CD8-positive, alpha-beta memory T cell (primary cell): ENCODE measurements at regions not wholly inside any gene's neighbourhood (a gene's known extent, or its start where the extent isn't known, plus 50 kb on each side); places are given as distances from the start of the nearest gene placed in this dataset.

Experiments used
- CTCF ChIA-PET: fragments of 350-600 bp; sonication (Branson Sonifier 250); formaldehyde crosslinking; loops from one replicate; lab custom pipeline; 2021; ENCODE audit warnings: antibody characterized with exemption; lab: Charles Lee
- POLR2A ChIA-PET: fragments of 350-600 bp; sonication (Branson Sonifier 250); formaldehyde crosslinking; loops from one replicate; lab custom pipeline; 2021; ENCODE audit warnings: antibody characterized with exemption; lab: Charles Lee
- DNase-seq, 5 donors: peaks; one replicate each; pipeline versions ENCODE4 v3.0.0 to v3.0.0-alpha.2; 2020 to 2022; ENCODE audit warnings: mixed read lengths in 1 of 5
- H3K27ac ChIP-seq: one replicate; pipeline ENCODE4 v1.7.0; 2013; ENCODE audit warnings: low read depth, mild to moderate bottlenecking, low read length, moderate library complexity
- H3K27me3 ChIP-seq: 2 replicates; pipeline ENCODE4 v1.7.0; 2013; ENCODE audit warnings: low read length, mild to moderate bottlenecking; ENCODE audit not compliant: insufficient read depth, poor library complexity, severe bottlenecking
- H3K36me3 ChIP-seq: 2 replicates; pipeline ENCODE4 v1.7.0; 2013; ENCODE audit warnings: mild to moderate bottlenecking, low read length, moderate library complexity; ENCODE audit not compliant: insufficient read depth
- H3K4me1 ChIP-seq: 2 replicates; pipeline ENCODE4 v1.7.0; 2013; ENCODE audit warnings: mild to moderate bottlenecking, low read length, moderate library complexity; ENCODE audit not compliant: insufficient read depth
- H3K4me3 ChIP-seq: 2 replicates; pipeline ENCODE4 v1.7.0; 2013; ENCODE audit warnings: mild to moderate bottlenecking, low read length
- H3K9me3 ChIP-seq: 2 replicates; pipeline ENCODE4 v1.7.0; 2013; ENCODE audit warnings: mild to moderate bottlenecking, low read length
- H3K27ac Mint-ChIP-seq, 8 donors: one replicate each; pipeline ENCODE4 v1.8.0; 2020 to 2021; ENCODE audit warnings: mixed read lengths in 8 of 8, mild to moderate bottlenecking in 6 of 8, inconsistent platforms in 3 of 8, moderate library complexity in 3 of 8
- H3K27me3 Mint-ChIP-seq, 2 donors: one replicate each; pipeline ENCODE4 v1.8.0; 2020 to 2021; ENCODE audit warnings: mixed read lengths in 2 of 2, mild to moderate bottlenecking in 1 of 2, moderate library complexity in 1 of 2
- H3K36me3 Mint-ChIP-seq, 3 donors: one replicate each; pipeline ENCODE4 v1.8.0; 2020 to 2021; ENCODE audit warnings: mixed read lengths in 3 of 3, inconsistent platforms in 1 of 3, mild to moderate bottlenecking in 1 of 3
- H3K4me1 Mint-ChIP-seq, 3 donors: one replicate each; pipeline ENCODE4 v1.8.0; 2020 to 2021; ENCODE audit warnings: mixed read lengths in 3 of 3, inconsistent platforms in 1 of 3, mild to moderate bottlenecking in 1 of 3
- H3K4me3 Mint-ChIP-seq, 7 donors: one replicate each; pipeline ENCODE4 v1.8.0; 2020 to 2021; ENCODE audit warnings: mixed read lengths in 7 of 7, mild to moderate bottlenecking in 6 of 7, moderate library complexity in 4 of 7, inconsistent platforms in 2 of 7
- H3K9me3 Mint-ChIP-seq, 5 donors: one replicate each; pipeline ENCODE4 v1.8.0; 2020 to 2022; ENCODE audit warnings: mixed read lengths in 5 of 5, mild to moderate bottlenecking in 3 of 5, moderate library complexity in 2 of 5, inconsistent platforms in 1 of 5

DNA sequence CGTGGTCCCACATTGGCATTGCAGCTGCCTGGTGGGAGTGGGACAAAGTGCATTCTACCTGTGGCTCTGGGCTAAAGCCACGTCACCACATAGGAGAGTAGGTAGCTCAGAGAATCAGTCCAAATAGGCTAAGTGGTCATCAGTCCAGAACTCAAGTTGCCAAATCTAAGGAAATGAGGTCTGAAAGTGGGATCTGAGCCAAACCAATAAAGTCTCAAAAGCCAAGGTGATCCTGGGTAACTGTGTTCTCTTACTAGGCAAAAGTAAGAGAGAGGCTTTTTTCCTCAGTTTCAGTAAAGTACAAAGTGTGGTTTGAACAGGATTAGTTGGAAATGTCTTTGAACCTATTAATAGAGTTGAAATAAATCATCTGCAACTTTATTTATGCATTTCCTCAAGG is 68.6 kb upstream of the CNKSR3 start:
- POLR2A ChIA-PET, result no interaction called here
- DNase-seq, result no peak
- Mint-ChIP-seq H3K27ac (no peak overlapping the region), H3K36me3 (no peaks in the 10 kb centered on the region), H3K27me3 (peaks cover 0 to 4% of the 10 kb centered on the region in 2 donors), H3K4me1 (no peaks in the 10 kb centered on the region), H3K4me3 (no peak overlapping the region), H3K9me3 (peaks cover 0 to 7% (median 4%) of the 10 kb centered on the region in 5 donors)
- H3K9me3 ChIP-seq, result no peaks in the 10 kb centered on the region
- CTCF ChIA-PET, result no interaction called here
- no peaks in the 10 kb centered on the region for H3K27me3 ChIP-seq
- H3K4me3 ChIP-seq, result no peak overlapping the region
- no peaks in the 10 kb centered on the region for H3K36me3 ChIP-seq
- H3K4me1 ChIP-seq, result no peaks in the 10 kb centered on the region
- H3K27ac ChIP-seq, result no peak overlapping the region

DNA sequence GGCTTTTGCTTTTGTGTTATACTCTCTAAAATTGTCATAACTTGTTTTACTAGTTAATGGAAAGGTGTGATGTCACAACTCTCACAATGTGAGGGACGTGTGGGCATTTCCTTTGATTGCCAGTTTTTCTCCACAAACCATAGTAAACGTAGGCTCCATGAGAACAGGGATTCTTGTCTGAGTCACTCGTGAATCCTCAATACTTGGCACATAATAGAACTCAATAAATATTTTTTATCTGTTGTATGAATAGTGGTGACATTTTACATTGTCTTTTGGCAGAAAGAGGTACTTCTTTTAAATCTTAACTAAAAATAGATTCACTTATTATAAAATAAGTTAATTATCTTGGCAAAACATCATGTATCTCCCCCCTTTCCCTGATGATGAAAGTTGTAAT is 69.0 kb upstream of the CNKSR3 start:
- H3K27me3 Mint-ChIP-seq, result peaks cover 0 to 4% of the 10 kb centered on the region in 2 donors
- H3K4me3 Mint-ChIP-seq, result no peak overlapping the region
- H3K27ac Mint-ChIP-seq, result no peak overlapping the region
- peaks cover 0 to 7% (median 4%) of the 10 kb centered on the region in 5 donors for H3K9me3 Mint-ChIP-seq
- Histone ChIP-seq H3K27ac (no peak overlapping the region), H3K27me3 (no peaks in the 10 kb centered on the region), H3K4me3 (no peak overlapping the region), H3K36me3 (no peaks in the 10 kb centered on the region), H3K4me1 (no peaks in the 10 kb centered on the region), H3K9me3 (no peaks in the 10 kb centered on the region)
- ChIA-PET POLR2A (no interaction called here), CTCF (no interaction called here)
- H3K36me3 Mint-ChIP-seq, result no peaks in the 10 kb centered on the region
- H3K4me1 Mint-ChIP-seq, result no peaks in the 10 kb centered on the region
- no peak for DNase-seq

DNA sequence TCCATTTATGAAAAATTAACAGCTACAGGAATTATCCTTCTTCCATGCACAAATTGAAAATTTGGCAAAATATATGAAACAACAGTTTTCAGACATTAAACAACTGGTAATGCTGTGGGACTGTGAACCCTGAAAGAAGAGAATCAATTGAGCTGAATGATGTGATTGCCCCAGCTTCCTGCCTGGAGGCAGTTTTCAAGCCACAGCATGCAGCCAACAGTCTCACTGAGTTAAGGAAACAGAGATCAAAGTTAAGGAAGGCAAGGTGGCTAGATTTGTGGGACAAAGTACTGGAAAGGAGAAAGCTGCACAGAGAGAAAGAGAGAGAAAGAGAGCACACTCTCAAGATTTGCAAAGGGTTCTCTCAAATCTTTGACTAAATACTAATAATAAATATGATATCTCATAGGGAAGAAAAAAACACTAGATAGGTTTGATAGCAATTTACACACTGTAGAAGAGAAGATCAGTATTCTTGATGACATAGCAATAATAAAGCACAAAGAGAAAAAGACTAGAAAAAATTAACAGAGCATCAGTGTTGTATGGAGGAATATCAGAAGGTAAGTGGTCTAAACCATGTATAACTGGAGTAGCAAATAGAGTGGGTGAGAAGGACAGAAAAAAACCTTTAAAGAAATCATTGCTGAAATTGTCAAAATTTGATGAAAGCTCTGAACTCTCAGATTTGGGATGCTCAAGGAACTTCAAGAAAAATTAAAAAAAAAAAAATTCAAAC is 70.1 kb upstream of the CNKSR3 start:
- Histone ChIP-seq H3K27ac (no peak overlapping the region), H3K4me3 (no peak overlapping the region), H3K4me1 (no peaks in the 10 kb centered on the region), H3K27me3 (no peaks in the 10 kb centered on the region), H3K36me3 (no peaks in the 10 kb centered on the region), H3K9me3 (no peaks in the 10 kb centered on the region)
- no peaks in the 10 kb centered on the region for H3K27me3 Mint-ChIP-seq
- no peak for DNase-seq
- no peaks in the 10 kb centered on the region for H3K4me1 Mint-ChIP-seq
- H3K4me3 Mint-ChIP-seq, result no peak overlapping the region
- ChIA-PET POLR2A (no interaction called here), CTCF (interaction anchor here (0.6 kb wide), 1 partner anchor 593 kb away, joined by 3 read pairs; no protein-coding TSS in a partner anchor)
- peaks cover 0 to 7% (median 4%) of the 10 kb centered on the region in 5 donors for H3K9me3 Mint-ChIP-seq
- H3K36me3 Mint-ChIP-seq, result no peaks in the 10 kb centered on the region
- no peak overlapping the region for H3K27ac Mint-ChIP-seq

DNA sequence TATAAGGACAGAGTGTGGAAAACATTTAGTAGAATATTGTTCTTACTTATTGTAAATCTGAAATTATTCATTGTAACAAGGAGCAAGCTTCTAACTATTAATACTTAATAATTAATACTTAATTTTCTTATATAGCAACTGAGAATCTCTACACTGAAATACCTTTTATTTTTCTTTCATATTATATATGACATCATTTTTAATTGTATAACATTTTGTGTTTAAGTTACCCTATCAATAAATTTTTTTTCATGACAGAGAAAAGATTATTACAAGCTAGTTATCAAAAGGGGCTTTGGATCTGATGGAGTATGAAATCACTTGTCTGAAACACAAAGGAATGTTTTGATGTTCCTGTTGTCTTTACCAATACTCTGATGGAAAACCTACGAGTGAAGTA is 72.2 kb upstream of the CNKSR3 start:
- H3K9me3 Mint-ChIP-seq, result peaks cover 0 to 7% (median 4%) of the 10 kb centered on the region in 5 donors
- H3K4me1 Mint-ChIP-seq, result no peaks in the 10 kb centered on the region
- no peak for DNase-seq
- no peaks in the 10 kb centered on the region for H3K36me3 Mint-ChIP-seq
- Histone ChIP-seq H3K36me3 (no peaks in the 10 kb centered on the region), H3K9me3 (no peaks in the 10 kb centered on the region), H3K27me3 (no peaks in the 10 kb centered on the region), H3K27ac (no peak overlapping the region), H3K4me3 (no peak overlapping the region), H3K4me1 (no peaks in the 10 kb centered on the region)
- H3K27me3 Mint-ChIP-seq, result peaks cover 0 to 2% of the 10 kb centered on the region in 2 donors
- ChIA-PET CTCF (no interaction called here), POLR2A (no interaction called here)
- H3K27ac Mint-ChIP-seq, result no peak overlapping the region
- no peak overlapping the region for H3K4me3 Mint-ChIP-seq

DNA sequence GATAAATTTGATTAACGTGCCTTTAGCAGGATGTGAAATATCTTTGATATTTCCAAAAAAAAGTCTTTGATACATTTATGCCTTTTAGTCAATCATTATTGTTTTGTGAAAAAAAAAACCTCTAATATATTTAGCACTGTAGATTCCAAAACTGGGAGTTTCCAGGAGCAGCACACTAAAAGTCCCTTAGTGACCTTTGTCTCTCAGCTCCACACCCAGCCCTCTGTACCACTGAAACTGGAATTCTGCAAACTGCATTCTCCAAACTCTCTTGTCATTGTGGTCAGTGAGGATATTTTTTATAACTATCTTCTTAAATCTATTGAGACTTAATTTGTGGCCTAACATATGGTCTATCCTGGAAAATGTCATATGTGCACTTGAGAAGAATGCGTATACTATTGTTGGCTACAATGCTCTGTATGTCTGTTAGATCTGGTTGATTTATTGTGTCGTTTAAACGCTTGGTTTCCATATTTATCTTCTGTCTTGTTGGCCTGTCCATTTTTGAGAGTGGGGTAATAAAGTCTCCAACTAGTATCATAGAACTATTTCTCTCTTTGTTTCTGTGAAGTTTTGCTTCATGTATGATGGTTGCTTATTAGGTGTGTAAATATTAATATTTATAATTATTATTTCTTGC is 73.2 kb upstream of the CNKSR3 start:
- H3K36me3 ChIP-seq, result no peaks in the 10 kb centered on the region
- no peaks in the 10 kb centered on the region for H3K9me3 ChIP-seq
- no peak for DNase-seq
- H3K4me1 ChIP-seq, result no peaks in the 10 kb centered on the region
- Mint-ChIP-seq H3K4me3 (no peak overlapping the region), H3K27ac (no peak overlapping the region), H3K9me3 (peaks cover 0 to 7% (median 4%) of the 10 kb centered on the region in 5 donors), H3K36me3 (no peaks in the 10 kb centered on the region), H3K27me3 (peaks cover 0 to 2% of the 10 kb centered on the region in 2 donors), H3K4me1 (no peaks in the 10 kb centered on the region)
- H3K4me3 ChIP-seq, result no peak overlapping the region
- ChIA-PET POLR2A (no interaction called here), CTCF (no interaction called here)
- H3K27ac ChIP-seq, result no peak overlapping the region
- no peaks in the 10 kb centered on the region for H3K27me3 ChIP-seq

DNA sequence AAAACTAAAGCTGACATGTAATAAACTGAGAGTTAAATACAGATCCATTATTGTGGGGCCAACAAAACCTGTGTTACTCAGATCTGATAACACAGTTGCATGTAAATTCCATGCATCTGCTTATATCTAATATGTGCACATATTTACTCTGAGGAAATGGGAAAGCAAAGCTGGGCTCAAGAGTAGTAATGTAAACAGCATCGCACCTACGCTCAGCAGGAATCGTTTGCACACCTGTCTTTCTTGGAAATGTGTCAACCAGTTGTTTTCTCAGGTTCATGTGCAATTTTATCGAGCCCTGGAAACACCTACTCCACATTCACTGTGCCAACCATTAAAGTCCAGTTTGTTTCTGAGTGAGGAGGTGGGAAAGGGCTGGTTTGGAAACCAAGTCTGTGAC is 80.3 kb upstream of the CNKSR3 start:
- DNase-seq, result no peak
- Mint-ChIP-seq H3K27me3 (peaks cover 0 to 6% of the 10 kb centered on the region in 2 donors), H3K27ac (no peak overlapping the region), H3K4me3 (no peak overlapping the region), H3K36me3 (no peaks in the 10 kb centered on the region), H3K4me1 (no peaks in the 10 kb centered on the region), H3K9me3 (no peaks in the 10 kb centered on the region)
- Histone ChIP-seq H3K9me3 (no peaks in the 10 kb centered on the region), H3K27ac (no peak overlapping the region), H3K36me3 (no peaks in the 10 kb centered on the region), H3K4me1 (no peaks in the 10 kb centered on the region), H3K27me3 (no peaks in the 10 kb centered on the region), H3K4me3 (no peak overlapping the region)
- ChIA-PET CTCF (no interaction called here), POLR2A (no interaction called here)

DNA sequence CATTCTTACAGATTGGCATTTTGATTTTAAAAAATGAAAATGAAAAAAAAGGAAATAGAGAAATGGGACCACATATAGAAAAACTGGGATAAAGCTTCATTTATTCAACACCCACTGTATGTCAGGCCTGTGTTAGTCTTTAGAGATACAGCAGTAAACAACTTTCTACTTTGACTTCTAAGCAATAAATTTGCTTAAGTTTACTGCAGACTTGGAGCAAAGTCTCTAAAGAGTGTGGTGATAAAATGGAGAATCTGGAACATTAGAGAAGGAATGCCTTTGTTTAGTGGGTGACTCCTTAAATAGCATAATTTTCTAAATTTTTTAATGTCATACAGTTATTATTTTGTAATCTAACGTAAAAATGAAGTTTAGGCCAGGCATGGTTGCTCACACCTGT is 80.7 kb upstream of the CNKSR3 start:
- no peak overlapping the region for H3K27ac Mint-ChIP-seq
- Histone ChIP-seq H3K4me3 (no peak overlapping the region), H3K9me3 (no peaks in the 10 kb centered on the region), H3K27me3 (no peaks in the 10 kb centered on the region), H3K36me3 (no peaks in the 10 kb centered on the region), H3K4me1 (no peaks in the 10 kb centered on the region), H3K27ac (no peak overlapping the region)
- H3K4me1 Mint-ChIP-seq, result no peaks in the 10 kb centered on the region
- peaks cover 0 to 6% of the 10 kb centered on the region in 2 donors for H3K27me3 Mint-ChIP-seq
- H3K36me3 Mint-ChIP-seq, result no peaks in the 10 kb centered on the region
- DNase-seq, result no peak
- H3K9me3 Mint-ChIP-seq, result no peaks in the 10 kb centered on the region
- no peak overlapping the region for H3K4me3 Mint-ChIP-seq
- POLR2A ChIA-PET, result no interaction called here
- CTCF ChIA-PET, result no interaction called here

DNA sequence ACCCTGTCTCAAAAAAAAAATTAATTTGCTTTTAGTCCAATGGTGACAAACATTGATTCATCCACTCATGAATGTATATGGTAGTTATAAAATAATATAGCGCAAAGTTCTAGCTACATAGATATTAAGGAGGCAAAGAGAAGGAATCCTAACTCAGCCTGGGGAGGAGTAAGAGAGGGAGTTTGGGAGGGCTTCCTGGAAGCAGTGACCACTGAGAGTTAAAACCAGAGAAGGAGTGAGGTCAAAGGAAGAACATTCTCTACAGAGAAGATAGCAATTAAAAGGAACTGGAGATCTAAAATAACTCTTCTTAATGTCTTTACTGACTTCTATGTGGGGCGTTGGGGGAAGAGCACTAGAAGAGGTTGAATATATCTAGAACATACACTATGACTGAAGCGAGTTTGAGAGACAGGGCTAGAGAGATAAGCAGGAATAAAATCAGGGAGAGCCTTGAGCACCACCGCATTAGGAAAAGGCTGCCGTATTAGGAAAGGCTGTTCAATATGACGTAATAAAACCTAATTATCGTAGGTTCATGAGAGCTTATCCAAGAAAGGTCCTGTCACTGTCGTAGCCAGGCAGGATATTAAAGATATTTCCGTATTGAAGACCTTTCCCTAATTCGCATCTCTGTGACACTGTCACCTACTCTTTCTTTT is 81.8 kb upstream of the CNKSR3 start:
- Histone ChIP-seq H3K36me3 (no peaks in the 10 kb centered on the region), H3K27ac (peak overlapping the region; percentile 31), H3K4me1 (no peaks in the 10 kb centered on the region), H3K27me3 (no peaks in the 10 kb centered on the region), H3K9me3 (no peaks in the 10 kb centered on the region), H3K4me3 (no peak overlapping the region)
- no peaks in the 10 kb centered on the region for H3K4me1 Mint-ChIP-seq
- CTCF ChIA-PET, result no interaction called here
- peaks cover 0 to 6% of the 10 kb centered on the region in 2 donors for H3K27me3 Mint-ChIP-seq
- DNase-seq, result no peak
- no peak overlapping the region for H3K4me3 Mint-ChIP-seq
- no peak overlapping the region for H3K27ac Mint-ChIP-seq
- POLR2A ChIA-PET, result no interaction called here
- H3K36me3 Mint-ChIP-seq, result no peaks in the 10 kb centered on the region
- no peaks in the 10 kb centered on the region for H3K9me3 Mint-ChIP-seq
